ENCODE measurements at regions not wholly inside any gene's neighbourhood (a gene's known extent, or its start where the extent isn't known, plus 50 kb on each side); places are given as distances from the start of the nearest gene placed in this dataset.

GRCh38 chr6:134830194-134830593 lies 119.7 kb downstream of the ALDH8A1 start:
- H2AFZ ChIP-seq (ENCODE audit: low read length) = no peak overlapping the region

DNA sequence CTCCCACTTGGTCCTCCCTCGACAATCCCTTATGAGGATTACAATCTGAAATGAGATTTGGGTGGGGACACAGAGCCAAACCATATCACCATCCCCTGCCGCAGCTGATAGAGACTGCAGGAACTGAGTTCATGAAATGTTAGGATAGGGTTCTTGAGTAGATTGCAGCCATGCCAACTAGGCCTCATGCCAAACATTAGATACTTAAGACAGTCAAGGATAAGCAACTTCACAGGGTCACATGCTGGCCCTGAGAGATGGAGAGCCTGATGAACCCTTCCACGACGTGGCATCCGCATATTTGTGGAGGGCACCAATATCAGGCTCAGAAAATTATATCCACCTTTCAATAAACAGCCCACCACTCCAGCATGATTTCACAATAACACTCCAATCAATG lies 121.3 kb downstream of the ALDH8A1 start:
- Histone ChIP-seq H3K36me3 (ENCODE audit: control insufficient read depth, insufficient read depth, low read length) (no peaks in the 10 kb centered on the region), H3K9me3 (ENCODE audit: control insufficient read depth, insufficient read depth, low read depth, low read length) (no peaks in the 10 kb centered on the region), H2AFZ (ENCODE audit: low read length) (no peak overlapping the region), H3K4me3 (replicated peaks in 1 of 4; ENCODE audit: control extremely low read depth in 1 of 4, insufficient read depth in 1 of 4, low read depth in 3 of 4, low read length in 4 of 4) (no peak overlapping the region), H3K4me2 (ENCODE audit: extremely low read depth, insufficient read depth, low read length) (no peak overlapping the region), H4K20me1 (ENCODE audit: control insufficient read depth, extremely low read depth, insufficient read depth, low read length) (no peaks in the 10 kb centered on the region), H3K27me3 (ENCODE audit: control insufficient read depth, insufficient read depth, low read length) (no peaks in the 10 kb centered on the region), H3K79me2 (ENCODE audit: control insufficient read depth, insufficient read depth, low read length) (no peaks in the 10 kb centered on the region), H3K9ac (ENCODE audit: insufficient read depth, low read length) (no peak overlapping the region), H3K4me1 (ENCODE audit: control insufficient read depth, extremely low read depth, insufficient read depth, low read length) (peaks cover 10% of the 10 kb centered on the region), H3K27ac (ENCODE audit: insufficient read depth, low read length) (no peak overlapping the region)
- no peak for TF ChIP-seq EZH2 (IDR thresholded peaks at IDR 0.05; ENCODE audit: low read length, missing control alignments)
- no peak for DNase-seq (ENCODE audit: low read depth in 2 of 2)

More at GRCh38 chr6:134830194-134830593, 119.7 kb downstream of the ALDH8A1 start:
- peaks cover 10% of the 10 kb centered on the region for H3K4me1 ChIP-seq (ENCODE audit: control insufficient read depth, extremely low read depth, insufficient read depth, low read length)
- no peak overlapping the region for H3K27ac ChIP-seq (ENCODE audit: insufficient read depth, low read length)
- no peaks in the 10 kb centered on the region for H4K20me1 ChIP-seq (ENCODE audit: control insufficient read depth, extremely low read depth, insufficient read depth, low read length)
- H3K4me3 ChIP-seq (replicated peaks in 1 of 4; ENCODE audit: control extremely low read depth in 1 of 4, insufficient read depth in 1 of 4, low read depth in 3 of 4, low read length in 4 of 4) = no peak overlapping the region
- H3K27me3 ChIP-seq (ENCODE audit: control insufficient read depth, insufficient read depth, low read length) = no peaks in the 10 kb centered on the region
- H3K9ac ChIP-seq (ENCODE audit: insufficient read depth, low read length) = no peak overlapping the region
- H3K36me3 ChIP-seq (ENCODE audit: control insufficient read depth, insufficient read depth, low read length) = no peaks in the 10 kb centered on the region
- no peaks in the 10 kb centered on the region for H3K79me2 ChIP-seq (ENCODE audit: control insufficient read depth, insufficient read depth, low read length)
- H3K9me3 ChIP-seq (ENCODE audit: control insufficient read depth, insufficient read depth, low read depth, low read length) = no peaks in the 10 kb centered on the region
- TF ChIP-seq, protein P1, sequence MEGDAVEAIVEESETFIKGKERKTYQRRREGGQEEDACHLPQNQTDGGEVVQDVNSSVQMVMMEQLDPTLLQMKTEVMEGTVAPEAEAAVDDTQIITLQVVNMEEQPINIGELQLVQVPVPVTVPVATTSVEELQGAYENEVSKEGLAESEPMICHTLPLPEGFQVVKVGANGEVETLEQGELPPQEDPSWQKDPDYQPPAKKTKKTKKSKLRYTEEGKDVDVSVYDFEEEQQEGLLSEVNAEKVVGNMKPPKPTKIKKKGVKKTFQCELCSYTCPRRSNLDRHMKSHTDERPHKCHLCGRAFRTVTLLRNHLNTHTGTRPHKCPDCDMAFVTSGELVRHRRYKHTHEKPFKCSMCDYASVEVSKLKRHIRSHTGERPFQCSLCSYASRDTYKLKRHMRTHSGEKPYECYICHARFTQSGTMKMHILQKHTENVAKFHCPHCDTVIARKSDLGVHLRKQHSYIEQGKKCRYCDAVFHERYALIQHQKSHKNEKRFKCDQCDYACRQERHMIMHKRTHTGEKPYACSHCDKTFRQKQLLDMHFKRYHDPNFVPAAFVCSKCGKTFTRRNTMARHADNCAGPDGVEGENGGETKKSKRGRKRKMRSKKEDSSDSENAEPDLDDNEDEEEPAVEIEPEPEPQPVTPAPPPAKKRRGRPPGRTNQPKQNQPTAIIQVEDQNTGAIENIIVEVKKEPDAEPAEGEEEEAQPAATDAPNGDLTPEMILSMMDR (conservative IDR thresholded peaks at IDR 0.05 in 1 of 2, IDR thresholded peaks at IDR 0.05 in 1 of 2; ENCODE audit: low read depth in 1 of 2, low read length in 2 of 2) = no peak
- no peak for TF ChIP-seq EZH2 (IDR thresholded peaks at IDR 0.05; ENCODE audit: low read length, missing control alignments)
- no peak overlapping the region for H3K4me2 ChIP-seq (ENCODE audit: extremely low read depth, insufficient read depth, low read length)
- DNase-seq (ENCODE audit: low read depth in 2 of 2) = no peak

GRCh38 chr6:134826889-134827737 lies 122.8 kb downstream of the ALDH8A1 start:
- Histone ChIP-seq H3K36me3 (ENCODE audit: control insufficient read depth, insufficient read depth, low read length) (no peaks in the 10 kb centered on the region), H3K9me3 (ENCODE audit: control insufficient read depth, insufficient read depth, low read depth, low read length) (no peaks in the 10 kb centered on the region), H3K27me3 (ENCODE audit: control insufficient read depth, insufficient read depth, low read length) (no peaks in the 10 kb centered on the region), H4K20me1 (ENCODE audit: control insufficient read depth, extremely low read depth, insufficient read depth, low read length) (no peaks in the 10 kb centered on the region), H3K4me3 (replicated peaks in 1 of 4; ENCODE audit: control extremely low read depth in 1 of 4, insufficient read depth in 1 of 4, low read depth in 3 of 4, low read length in 4 of 4) (no peak overlapping the region), H2AFZ (ENCODE audit: low read length) (no peak overlapping the region), H3K4me2 (ENCODE audit: extremely low read depth, insufficient read depth, low read length) (no peak overlapping the region), H3K79me2 (ENCODE audit: control insufficient read depth, insufficient read depth, low read length) (no peaks in the 10 kb centered on the region), H3K9ac (ENCODE audit: insufficient read depth, low read length) (no peak overlapping the region), H3K27ac (ENCODE audit: insufficient read depth, low read length) (peak overlapping the region; percentile 30), H3K4me1 (ENCODE audit: control insufficient read depth, extremely low read depth, insufficient read depth, low read length) (peaks cover 10% of the 10 kb centered on the region)
- TF ChIP-seq, protein P1 (conservative IDR thresholded peaks at IDR 0.05 in 1 of 2, IDR thresholded peaks at IDR 0.05 in 1 of 2; ENCODE audit: low read depth in 1 of 2, low read length in 2 of 2) = peak in 1 of 2 donors; percentile 28
- TF ChIP-seq EZH2 (IDR thresholded peaks at IDR 0.05; ENCODE audit: low read length, missing control alignments) = no peak
- peak; percentile 96 to 100 for DNase-seq (ENCODE audit: low read depth in 2 of 2)
